Stimulated activated CD4-positive, alpha-beta T cell treated with anti-CD3 and anti-CD28 coated beads, TNF-alpha, amount 100 ng/mL, for 48 hours (primary cell): ENCODE measurements at regions not wholly inside any gene's neighbourhood (a gene's known extent, or its start where the extent isn't known, plus 50 kb on each side); places are given as distances from the start of the nearest gene placed in this dataset.
A peak's percentile ranks its signal among the peaks of the same experiment; 100 is the strongest.

ENCODE experiments used
- DNase-seq, 3 donors: peaks; one replicate each; pipeline ENCODE4 v3.0.0-alpha.2; 2020; ENCODE audit warnings: low read depth in 3 of 3

- DNase-seq, result no peak
Measured at GRCh38 chr6:97591955-97592354, 308.9 kb upstream of the MMS22L start.

- no peak for DNase-seq
Measured at GRCh38 chr6:97594844-97595243, 311.8 kb upstream of the MMS22L start.

GRCh38 chr6:97621111-97621510 is 338.1 kb upstream of the MMS22L start:
- DNase-seq, result no peak

GRCh38 chr6:97626671-97627441 is 343.8 kb upstream of the MMS22L start:
- DNase-seq, result no peak

- no peak for DNase-seq
Measured at GRCh38 chr6:97629180-97629579, 346.2 kb upstream of the MMS22L start.

GRCh38 chr6:97630604-97631003 is 347.6 kb upstream of the MMS22L start:
- DNase-seq, result no peak

- DNase-seq, result no peak
Measured at GRCh38 chr6:97632341-97632740, 349.3 kb upstream of the MMS22L start.

GRCh38 chr6:97639702-97640101 is 356.7 kb upstream of the MMS22L start:
- no peak for DNase-seq

GRCh38 chr6:97644353-97644752 is 361.3 kb upstream of the MMS22L start:
- DNase-seq, result no peak

- DNase-seq, result no peak
Measured at GRCh38 chr6:97645757-97646156, 362.7 kb upstream of the MMS22L start.

- DNase-seq, result no peak
Measured at GRCh38 chr6:97653076-97653475, 370.1 kb upstream of the MMS22L start.

GRCh38 chr6:97653517-97653916 is 370.5 kb upstream of the MMS22L start:
- no peak for DNase-seq

- no peak for DNase-seq
Measured at GRCh38 chr6:97654674-97655073, 371.7 kb upstream of the MMS22L start.

- DNase-seq, result no peak
Measured at GRCh38 chr6:97656236-97656635, 373.2 kb upstream of the MMS22L start.

GRCh38 chr6:97656706-97657350 is 373.8 kb upstream of the MMS22L start:
- no peak for DNase-seq

- no peak for DNase-seq
Measured at GRCh38 chr6:97658090-97658489, 375.1 kb upstream of the MMS22L start.

GRCh38 chr6:97663252-97663651 is 380.2 kb upstream of the MMS22L start:
- DNase-seq, result no peak

- DNase-seq, result no peak
Measured at GRCh38 chr6:97665446-97665845, 382.4 kb upstream of the MMS22L start.

GRCh38 chr6:97666889-97667288 is 383.9 kb upstream of the MMS22L start:
- DNase-seq, result no peak

GRCh38 chr6:97668716-97669115 is 385.7 kb upstream of the MMS22L start:
- no peak for DNase-seq

- DNase-seq, result peak in 1 of 3 donors; percentile 14
Measured at GRCh38 chr6:97669191-97670031, 386.4 kb upstream of the MMS22L start.

GRCh38 chr6:97674802-97675201 is 391.8 kb upstream of the MMS22L start:
- DNase-seq, result no peak

GRCh38 chr6:97677626-97678025 is 394.6 kb upstream of the MMS22L start:
- DNase-seq, result no peak
